ENCODE measurements at regions not wholly inside any gene's neighbourhood (a gene's known extent, or its start where the extent isn't known, plus 50 kb on each side); places are given as distances from the start of the nearest gene placed in this dataset.
"Not testable (repeated sequence)": the region's sequence is repeated elsewhere in the genome, so short reads cannot be mapped to it uniquely, and the experiment has no call there.

DNA sequence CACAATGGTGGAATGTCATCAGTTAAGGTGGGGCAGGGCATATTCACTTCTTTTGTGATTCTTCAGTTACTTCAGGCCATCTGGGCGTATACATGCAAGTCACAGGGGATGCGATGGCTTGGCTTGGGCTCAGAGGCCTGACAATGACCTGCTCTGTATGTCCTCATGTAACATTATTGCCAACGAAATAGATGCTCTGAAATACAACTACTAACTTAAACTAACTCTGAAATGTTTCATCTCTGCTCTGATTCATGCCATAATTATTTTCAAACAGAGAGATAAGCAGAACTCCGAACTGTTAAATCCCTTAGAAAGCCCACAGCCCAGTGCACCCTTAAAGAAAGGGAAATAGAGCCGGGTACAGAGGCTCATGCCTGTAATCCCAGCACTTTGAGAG is 832.7 kb upstream of the PRKX start:
- not testable (repeated sequence) for DNase-seq

DNA sequence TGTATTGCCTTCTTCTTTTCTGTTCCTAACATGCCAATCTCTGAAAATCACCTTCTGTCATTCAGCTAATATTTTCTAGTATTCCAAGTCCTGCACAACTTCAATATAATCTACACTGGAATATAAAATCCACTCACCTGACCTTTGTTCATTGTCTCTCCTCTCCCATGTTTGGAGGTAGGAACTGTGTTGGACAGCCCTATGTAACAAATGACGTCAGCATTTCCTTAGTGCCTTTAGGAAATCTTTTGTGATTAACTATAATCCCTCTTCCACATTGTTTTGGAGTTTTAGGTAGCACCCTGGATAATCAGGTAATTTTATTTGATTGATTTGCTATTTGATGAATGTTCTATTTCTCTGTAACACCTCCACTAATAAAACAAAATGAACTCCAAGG is 814.8 kb upstream of the PRKX start:
- no peak for DNase-seq

DNA sequence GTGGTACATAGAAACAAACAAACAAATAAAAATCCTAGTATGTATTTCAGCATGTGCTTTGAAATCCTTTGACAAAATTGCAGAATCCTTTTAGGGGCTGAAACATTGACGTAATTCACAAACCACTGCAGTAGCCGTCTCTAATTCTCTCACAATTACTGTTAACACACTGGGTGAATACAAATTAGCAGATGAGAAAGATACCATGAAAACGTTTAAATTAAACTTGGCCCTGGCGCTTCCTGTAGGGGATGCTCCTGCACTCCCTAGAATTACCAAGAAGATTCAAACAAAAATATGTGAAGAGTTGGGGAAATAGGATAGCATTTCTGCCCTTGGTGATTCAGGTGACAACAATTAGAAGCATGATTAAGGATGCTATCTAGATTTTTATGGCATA is 772.5 kb upstream of the PRKX start:
- DNase-seq = no peak

DNA sequence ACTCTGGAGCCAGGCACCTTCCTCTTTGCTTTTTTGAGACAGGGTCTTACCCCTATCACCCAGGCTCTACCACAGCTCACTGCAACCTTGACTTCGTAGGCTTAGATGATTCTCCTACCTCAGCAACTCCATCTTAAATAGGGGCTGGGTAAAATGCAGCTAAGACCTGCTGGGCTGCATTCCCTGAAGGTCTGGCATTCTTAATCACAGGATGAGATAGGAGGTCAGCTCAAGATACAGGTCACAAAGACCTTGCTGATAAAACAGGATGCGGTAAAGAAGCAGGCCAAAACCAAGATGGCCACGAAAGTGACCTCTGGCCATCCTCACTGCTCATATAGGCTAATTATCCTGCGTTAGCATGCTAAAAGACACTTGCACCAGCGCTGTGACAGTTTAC is 770.8 kb upstream of the PRKX start:
- DNase-seq = no peak

DNA sequence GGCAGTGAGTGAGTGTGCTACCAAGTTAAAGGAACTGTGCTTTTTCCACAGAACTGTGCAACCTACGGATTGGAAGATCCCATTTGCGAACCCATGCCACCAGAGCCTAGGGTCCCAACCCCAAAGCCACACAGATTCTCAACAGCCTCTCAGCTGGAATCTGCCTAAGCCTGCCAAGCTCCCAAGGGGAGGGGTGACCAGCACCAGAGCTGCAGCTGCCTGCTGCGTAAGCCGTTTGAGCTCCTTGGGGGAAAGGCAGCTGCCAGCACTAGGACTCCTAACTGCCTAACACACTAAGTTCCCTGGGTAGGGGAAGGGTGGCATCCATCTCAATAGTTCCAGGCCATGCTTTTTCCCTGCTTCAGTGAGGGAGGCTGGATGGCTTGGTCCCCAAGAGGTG is 738.1 kb upstream of the PRKX start:
- DNase-seq = no peak

DNA sequence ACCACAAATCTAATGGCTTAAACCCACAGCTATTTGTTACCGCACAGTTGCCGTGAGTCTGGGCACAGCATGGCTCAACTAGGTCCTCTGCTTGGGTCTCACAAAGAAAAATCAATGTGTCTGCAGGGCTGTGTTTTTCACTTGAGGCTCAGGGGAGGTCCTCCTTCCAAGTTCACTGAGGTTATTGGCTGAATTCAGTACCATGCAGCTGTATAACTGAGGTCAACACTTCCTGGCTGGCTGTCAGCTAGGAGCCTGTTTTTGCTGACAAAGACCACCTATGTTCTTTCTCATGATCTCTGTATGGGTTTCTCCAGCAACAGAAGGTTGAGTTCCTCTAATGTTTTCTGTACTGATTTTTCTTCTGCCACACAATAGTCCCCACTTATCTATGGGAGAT is 736.7 kb upstream of the PRKX start:
- no peak for DNase-seq

DNA sequence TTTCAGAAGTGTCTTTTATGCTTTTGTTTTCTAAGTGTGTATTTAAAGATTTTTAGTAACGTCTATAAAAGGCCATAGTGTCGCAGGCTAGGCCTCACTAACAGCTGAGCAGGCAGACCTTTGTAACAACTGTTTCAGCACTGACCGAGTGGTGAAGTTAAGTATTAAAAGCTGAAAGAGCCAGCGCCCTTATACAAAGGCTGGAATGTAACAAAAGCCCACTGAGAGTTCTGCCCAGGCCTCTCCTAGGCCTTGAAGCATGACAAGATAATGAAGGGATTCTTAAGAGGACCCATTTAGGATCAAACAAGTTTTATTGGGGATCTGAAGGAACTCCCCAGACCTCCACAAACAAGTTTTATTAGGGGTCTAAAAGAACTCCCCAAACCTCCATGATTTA is 722.5 kb upstream of the PRKX start:
- DNase-seq = no peak

DNA sequence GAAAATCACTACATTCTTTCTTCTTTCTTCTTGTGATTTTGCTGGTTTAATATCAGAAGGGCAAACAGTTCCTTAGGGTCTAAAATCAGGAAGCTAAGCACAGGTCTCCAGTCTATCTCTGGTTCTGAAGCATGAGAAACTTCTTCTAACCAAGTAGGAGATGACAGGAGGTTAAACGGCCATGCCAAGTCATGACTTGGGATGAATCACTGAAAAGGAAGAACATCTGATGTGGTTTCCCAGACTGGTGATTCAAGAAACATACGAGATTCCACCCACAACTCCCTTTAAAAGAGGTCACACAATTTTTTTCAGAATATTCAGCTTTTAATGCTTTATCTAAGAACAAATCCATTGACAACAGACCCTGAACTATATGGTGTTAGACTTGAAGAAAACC is 684.0 kb upstream of the PRKX start:
- DNase-seq = no peak

DNA sequence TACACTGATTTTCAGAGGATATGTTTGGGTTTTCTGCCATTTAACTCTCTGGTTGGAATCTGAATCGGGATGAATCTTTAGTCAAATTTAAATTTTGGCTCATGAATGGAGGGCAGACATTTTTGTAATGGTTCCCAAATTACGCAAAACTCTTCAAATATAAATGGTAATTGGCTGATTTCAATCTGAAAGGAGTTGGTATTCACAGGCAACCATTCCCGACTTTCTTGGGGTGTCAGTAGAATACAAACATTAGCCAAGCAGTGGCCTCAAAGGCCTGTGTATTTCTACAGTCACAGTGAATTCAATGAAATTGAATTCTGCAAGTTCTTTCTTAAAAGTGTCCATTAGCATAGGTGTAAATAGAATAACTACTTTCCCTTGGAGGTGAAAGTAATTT is 668.8 kb upstream of the PRKX start:
- no peak for DNase-seq

DNA sequence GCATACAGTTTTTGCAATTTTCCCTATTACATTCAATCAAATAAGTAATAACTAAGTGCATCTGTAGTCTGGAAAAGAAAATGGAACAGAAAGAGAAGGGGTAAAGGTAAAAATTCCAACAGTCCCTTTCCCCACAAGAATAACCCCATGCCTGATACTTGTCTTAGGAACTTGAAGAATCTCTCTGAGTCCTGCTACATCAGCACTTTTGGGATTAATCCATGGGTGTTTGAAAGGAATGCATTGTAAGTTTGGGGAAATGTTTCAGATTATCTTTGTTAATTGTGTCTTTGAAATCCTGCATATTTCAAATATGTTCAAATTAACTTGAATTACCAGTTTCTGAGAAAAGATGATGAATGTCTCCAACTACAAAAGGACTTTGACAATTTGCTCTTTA is 667.3 kb upstream of the PRKX start:
- DNase-seq = no peak

DNA sequence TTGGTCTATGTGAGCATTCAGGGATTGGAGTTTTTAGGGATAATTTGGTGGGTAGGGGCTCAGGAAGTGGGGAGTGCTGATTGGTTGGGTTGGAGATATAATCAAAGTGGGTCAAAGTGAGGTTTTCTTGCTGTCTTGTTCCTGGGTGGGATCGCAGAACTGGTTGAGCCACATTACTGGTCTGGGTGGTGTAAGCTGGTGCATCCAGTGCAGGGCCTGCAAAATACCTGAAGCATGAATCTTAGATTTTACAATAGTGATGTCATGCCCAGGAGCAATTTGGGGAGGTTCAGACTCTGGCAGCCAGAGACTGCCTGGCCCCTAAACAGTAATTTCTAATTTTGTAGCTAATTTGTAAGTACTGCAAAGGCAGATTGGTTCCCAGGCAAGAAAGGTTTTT is 665.6 kb upstream of the PRKX start:
- DNase-seq = no peak

DNA sequence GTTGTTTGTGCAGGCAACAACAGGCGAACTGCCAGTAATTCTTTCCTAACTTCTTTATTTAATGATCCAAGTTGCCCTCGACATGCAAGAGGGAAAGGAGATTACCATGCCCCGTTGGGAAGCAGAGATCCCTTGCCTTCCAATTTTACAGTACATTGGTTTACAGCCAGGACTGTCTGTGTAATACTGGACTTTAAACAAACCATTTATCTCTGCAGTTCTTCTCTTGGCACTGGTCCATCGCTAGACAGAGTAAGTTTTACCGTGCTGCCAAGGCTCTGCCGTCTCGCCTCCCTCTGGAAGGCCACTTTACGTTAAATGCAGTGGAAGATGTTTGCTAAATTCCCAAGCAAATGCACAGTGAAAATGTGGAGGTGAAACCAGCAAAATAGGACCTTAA is 660.3 kb upstream of the PRKX start:
- DNase-seq = no peak

DNA sequence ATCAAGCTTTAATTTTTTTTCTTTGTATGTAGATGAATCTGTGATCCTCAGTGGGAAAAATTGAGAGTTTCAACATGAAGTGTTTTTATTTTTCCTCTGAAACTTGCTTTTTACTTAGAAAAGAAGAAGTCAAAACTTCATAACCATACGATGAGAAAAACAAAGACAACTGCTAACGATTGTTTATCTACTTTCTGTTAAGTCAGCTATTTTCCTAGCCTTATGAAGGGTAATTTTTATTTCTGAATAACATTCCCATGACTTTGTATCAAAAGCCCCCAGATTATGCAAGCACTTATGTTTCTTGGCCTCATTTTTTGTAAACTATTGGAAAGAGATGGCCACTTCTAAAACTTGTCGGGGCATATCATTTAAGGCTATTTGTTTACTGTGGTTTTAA is 645.1 kb upstream of the PRKX start:
- no peak for DNase-seq

DNA sequence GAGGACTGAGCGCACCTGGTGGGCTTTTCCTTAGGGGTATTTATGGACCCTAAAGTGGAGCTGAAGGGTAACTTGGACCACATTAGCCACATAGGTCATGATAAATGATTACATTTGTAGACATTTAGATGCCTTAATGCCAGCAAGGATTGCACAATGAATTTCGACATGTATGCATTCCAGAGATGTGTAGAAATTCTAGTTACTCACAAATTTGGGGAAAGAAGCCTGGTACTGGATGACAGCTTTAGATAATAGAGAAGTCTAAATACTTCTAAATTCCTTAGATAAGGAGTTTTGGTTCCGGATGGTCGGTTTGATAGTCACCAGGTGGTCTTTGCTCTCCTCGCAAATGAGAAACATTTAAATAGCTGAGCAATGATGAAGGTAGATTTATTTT is 609.5 kb upstream of the PRKX start:
- DNase-seq = no peak

DNA sequence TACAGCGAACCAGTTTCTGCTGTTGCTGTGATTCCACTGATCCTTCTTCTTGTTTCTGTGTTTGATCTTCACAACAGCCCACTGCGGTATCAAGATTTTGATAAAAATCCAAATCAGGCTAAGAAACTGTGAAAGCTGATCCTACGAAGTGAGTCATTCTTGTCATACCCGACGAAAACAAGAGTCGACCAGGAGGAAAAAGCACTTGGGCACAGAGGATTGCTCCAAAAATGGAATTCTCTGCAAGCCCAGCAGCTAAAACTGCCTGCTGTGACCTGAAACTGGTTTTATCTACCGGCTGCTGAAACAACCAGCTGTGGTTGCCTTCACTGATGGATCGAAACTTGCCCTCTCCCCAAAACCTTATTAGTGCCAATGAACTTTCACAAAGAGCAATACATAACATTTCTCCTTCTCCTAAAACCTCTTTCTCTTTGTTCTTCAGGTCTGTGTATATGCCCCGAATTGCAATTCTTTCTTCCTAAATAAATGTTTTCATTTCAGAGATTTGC is 607.0 kb upstream of the PRKX start:
- DNase-seq = no peak

DNA sequence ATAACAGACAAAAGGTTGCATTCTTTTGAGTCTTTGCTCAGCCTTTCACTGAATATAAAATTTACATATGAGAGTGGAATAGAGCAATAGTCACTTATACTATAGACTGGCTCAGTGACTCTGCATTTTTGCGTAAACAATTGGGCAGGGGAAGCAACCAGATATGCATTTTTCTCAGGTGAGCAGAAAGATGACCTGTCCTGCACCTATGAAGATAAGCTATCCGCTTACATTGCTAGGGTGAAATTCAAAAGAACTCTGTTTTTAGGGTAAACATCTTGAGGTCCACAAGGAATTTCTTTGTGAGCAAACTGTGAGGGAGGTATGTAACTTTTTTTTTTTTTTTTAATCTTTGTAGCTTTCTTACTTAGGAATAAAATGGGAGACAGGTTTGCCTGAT is 602.4 kb upstream of the PRKX start:
- DNase-seq = no peak

DNA sequence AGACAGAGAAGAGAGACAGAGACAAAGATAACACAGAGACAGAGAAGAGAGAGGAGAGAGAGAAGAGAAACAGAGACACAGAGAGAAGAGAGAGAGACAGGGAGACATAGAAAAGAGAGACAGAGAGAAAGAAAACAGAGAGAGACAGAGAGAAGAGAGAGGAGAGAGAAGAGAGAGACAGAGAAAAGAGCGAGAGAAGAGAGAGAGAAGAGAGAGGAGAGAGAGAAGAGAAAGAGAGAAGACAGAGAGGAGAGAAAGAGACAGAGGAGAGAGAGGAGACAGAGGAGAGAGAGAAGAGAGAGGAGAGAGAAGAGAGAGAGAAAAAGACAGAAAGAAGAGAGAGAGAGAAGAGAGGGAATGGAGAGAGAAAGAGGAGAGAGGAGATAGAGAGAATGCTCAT is 601.1 kb upstream of the PRKX start:
- DNase-seq = no peak

DNA sequence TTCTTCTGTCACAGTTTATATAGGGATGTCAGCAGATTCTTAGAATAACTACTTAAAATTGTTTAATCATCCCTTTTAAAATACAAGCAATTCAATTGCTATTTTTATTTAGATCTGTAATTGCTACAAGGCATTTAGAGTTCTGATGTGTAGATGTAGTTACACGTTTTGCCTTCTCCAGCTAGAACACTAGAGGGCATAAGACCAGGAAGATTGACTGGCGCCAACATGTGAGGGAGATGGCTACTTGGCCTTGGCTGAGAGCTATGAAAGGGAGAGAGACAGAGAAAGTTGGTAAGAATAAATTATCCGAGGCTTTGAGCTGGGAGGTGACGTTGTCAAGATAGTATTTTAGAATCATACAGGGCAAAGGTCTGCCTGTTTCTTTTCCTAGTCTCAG is 563.7 kb upstream of the PRKX start:
- DNase-seq = no peak

DNA sequence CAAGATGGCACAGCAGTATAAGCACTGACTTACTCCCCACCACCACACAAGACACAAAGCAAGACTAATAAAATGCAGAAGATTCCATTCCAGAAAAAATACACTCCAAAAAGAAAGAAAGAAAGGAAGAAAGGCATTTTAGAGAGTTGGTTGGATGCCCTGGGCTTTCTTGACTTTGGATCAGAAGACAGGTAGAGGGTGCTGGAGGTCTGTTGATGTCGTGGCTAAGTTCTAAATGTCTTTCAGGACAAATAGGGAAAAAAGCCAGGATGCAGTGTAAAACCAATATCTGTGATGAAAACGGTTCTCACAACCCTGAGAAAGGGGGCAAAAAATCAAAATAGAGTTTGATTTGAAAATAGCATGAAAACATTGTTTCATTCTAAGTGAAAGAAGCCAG is 555.2 kb upstream of the PRKX start:
- DNase-seq = no peak

DNA sequence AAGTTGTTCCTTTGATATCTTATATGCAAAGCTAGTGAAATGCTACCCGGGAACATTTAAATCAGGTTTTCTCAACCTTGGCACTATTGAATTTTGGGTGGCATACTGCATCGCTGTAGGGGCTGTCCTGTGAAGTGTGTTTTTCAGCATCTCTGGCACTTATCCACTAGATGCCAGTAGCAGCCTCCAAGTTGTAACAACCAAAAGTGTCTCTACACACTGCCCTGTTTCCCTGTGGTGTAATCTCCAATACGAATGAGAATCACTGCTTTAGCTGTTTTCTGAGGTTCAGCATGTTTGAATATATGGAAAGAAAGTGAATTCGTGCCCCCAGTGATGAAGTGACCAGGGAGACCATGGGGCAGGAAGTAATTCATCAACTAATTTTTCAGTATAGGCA is 551.6 kb upstream of the PRKX start:
- DNase-seq = no peak

DNA sequence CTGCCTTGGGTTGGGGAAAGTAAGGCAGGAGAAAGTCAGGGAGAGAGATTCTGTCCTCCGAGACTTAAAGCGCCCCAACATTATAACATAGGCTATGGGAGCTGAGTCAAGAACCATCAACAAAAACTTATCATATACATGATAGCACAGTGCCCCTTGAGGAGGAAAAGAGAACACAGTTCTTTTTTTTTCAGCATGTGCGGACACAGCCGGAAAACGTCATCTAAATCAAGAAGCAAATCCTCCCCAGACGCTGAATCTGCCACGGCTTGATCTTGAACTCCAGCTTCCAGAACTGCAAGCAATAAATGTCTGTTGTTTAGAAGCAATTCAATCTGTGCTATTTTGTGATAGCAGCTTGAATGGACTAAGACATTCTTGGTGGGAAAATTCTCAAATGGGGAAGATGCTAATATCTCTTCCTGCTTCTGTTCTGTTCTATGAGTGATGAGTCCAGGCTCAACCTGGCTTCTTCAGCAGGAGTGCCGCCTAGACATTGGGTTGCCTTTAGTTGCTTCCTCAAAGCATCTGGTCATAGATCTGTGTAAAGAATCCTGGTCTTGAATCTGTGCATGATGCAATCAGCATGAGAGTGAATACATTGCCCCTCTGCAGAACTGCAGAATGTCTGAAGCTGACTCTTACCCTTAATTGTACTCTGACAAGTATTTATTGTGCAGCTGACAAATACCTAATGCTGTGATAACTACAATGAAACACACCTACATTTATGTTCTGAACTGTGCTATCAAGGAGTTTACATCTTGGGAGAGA is 549.8 kb upstream of the PRKX start:
- no peak for DNase-seq

DNA sequence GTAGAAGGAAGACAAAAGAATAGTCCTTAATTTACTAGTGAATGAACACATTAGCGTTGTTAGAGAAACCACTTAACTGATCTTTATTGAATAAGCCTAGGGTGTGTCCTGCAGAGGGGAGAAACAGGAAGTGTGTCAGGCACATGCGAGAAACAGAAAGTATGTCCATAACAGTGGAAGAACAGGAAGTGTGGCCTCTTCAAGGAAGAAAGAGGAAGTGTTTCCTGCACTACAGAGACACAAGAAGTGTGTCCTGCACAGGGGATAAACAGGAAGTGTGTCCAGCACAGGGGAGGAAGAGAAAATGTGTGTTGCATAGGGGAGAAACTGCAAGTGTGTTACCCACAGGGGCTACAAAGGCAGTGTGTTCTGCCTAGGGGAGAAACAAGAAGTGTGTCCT is 539.6 kb upstream of the PRKX start:
- no peak for DNase-seq

DNA sequence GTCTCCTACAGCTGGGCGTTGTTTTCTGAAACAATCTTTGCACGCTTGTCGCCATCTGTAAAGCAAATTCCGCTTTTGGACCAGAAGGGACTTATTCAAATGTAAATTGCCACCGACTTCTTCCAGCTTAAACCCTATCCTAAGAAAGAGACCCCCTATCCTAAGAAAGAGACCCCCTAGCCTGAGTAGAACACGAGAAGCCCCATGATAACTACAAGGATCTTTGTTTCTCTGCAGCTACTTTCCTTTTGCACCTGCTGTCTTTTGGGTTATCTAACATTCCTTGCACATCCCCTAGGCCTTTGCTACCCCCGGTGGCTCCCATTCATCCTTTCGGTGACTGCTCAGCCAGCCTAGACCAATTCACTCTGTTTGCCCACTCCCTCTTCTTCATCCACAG is 536.0 kb upstream of the PRKX start:
- no peak for DNase-seq

DNA sequence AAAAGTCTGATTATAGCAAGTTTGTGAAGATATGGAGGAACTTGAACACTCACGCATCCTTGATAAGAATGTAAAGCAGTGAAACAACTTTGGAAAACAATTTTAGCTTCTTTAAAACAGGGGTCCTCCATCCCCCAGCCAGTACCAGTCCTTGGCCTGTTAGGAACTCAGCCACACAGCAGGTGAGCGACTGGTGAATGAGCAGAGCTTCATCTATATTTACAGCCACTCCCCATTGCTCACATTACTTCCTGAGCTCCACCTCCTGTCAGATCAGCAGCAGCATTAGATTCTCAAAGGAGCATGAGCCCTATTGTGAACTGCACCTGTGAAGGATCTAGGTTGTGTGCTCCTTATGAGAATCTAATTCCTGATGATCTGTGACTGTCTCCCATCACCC is 530.3 kb upstream of the PRKX start:
- DNase-seq = no peak

DNA sequence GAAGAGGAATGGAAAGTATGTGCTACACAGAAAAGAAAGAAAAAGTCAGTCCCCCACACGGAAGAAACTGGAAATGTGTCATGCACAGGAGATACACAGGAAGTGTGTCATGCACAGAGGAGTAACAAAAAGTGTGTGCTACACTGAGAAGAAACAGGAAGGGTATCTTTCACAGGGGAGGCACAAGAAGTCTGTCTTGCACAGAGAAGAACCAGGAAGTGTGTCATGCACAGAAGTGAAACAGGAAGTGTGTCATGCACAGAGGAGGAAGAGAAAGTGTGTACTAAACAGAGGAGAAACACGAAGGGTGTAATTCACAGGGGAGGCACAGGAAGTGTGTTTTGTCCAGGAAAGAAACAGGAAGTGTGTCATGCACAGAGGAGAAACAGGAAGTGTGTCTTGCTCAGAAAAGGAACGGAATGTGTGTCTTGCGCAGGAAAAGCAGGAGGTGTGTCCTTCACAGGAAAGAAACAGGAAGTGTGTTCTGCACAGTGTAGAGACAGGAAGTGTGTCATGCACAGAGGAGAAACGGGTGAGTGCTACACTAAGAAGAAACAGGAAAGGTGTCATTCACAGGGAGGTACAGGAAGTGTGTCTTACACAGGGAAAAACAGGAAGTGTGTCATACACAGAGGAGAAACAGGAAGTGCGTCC is 527.2 kb upstream of the PRKX start:
- no peak for DNase-seq
